Neural cell (in vitro differentiated cells): ENCODE measurements at regions not wholly inside any gene's neighbourhood (a gene's known extent, or its start where the extent isn't known, plus 50 kb on each side); places are given as distances from the start of the nearest gene placed in this dataset.

ENCODE experiments used
- H2AFZ ChIP-seq: fragments of 200-600, 300-800 bp; sonication (generic), shearing (Covaris generic); 2 replicates; pipeline ENCODE4 v1.6.0; 2014; ENCODE audit warnings: low read depth, mild to moderate bottlenecking, antibody characterized with exemption, low read length, moderate library complexity
- H3F3A ChIP-seq: fragments of 200-600 bp; shearing (Covaris generic); 2 replicates; pipeline ENCODE4 v1.6.1; 2016; ENCODE audit warnings: mild to moderate bottlenecking, moderate library complexity, mixed read lengths, antibody characterized with exemption, low read length; ENCODE audit not compliant: insufficient read depth, poor library complexity, severe bottlenecking
- H3K27ac ChIP-seq: fragments of 200-600, 300-800 bp; sonication (generic), shearing (Covaris generic); 2 replicates; pipeline ENCODE4 v1.5.1; 2014; ENCODE audit warnings: mild to moderate bottlenecking, low read length, moderate library complexity
- H3K27me3 ChIP-seq: fragments of 300-800, 200-600 bp; sonication (generic), shearing (Covaris generic); 2 replicates; pipeline ENCODE4 v1.6.0; 2014; ENCODE audit warnings: mild to moderate bottlenecking, low read depth, low read length, moderate library complexity; ENCODE audit not compliant: insufficient read depth
- H3K36me3 ChIP-seq: fragments of 300-800, 200-600 bp; sonication (generic), shearing (Covaris generic); 2 replicates; pipeline ENCODE4 v1.5.1; 2014; ENCODE audit warnings: mild to moderate bottlenecking, antibody characterized with exemption, low read length, moderate library complexity; ENCODE audit not compliant: insufficient read depth
- H3K4me2 ChIP-seq: fragments of 300-800, 200-600 bp; sonication (generic), shearing (Covaris generic); 2 replicates; pipeline ENCODE4 v1.6.0; 2014; ENCODE audit warnings: mild to moderate bottlenecking, low read length
- H3K4me3 ChIP-seq: fragments of 300-800, 200-600 bp; sonication (generic), shearing (Covaris generic); 2 replicates; pipeline ENCODE4 v1.5.1; 2014; ENCODE audit warnings: mild to moderate bottlenecking, low read length, moderate library complexity
- H3K79me2 ChIP-seq: fragments of 200-600 bp; shearing (Covaris generic); replicated peaks from 2 replicates; pipeline ENCODE4 v1.6.0; 2014; ENCODE audit warnings: mild to moderate bottlenecking, low read length, moderate library complexity; ENCODE audit not compliant: insufficient read depth
- H3K9ac ChIP-seq: fragments of 300-800, 200-600 bp; sonication (generic), shearing (Covaris generic); 2 replicates; pipeline ENCODE4 v1.6.1; 2016; ENCODE audit warnings: mild to moderate bottlenecking, low read length, mixed read lengths
- H3K9me2 ChIP-seq: fragments of 200-600 bp; shearing (Covaris generic); 2 replicates; pipeline ENCODE4 v1.6.1; 2016; ENCODE audit warnings: mild to moderate bottlenecking, low read length, mixed read lengths; ENCODE audit not compliant: insufficient read depth
- H3K9me3 ChIP-seq: fragments of 200-600, 300-800 bp; sonication (generic), shearing (Covaris generic); 2 replicates; pipeline ENCODE4 v1.6.1; 2016; ENCODE audit warnings: mild to moderate bottlenecking, mixed run types, low read length, moderate library complexity, mixed read lengths
- H4K20me1 ChIP-seq: fragments of 200-600 bp; shearing (Covaris generic); 2 replicates; pipeline ENCODE4 v1.6.1; 2016; ENCODE audit warnings: mild to moderate bottlenecking, mixed run types; ENCODE audit not compliant: insufficient read depth
- CTCF ChIP-seq: fragments of 450-650 bp; IDR thresholded peaks from 2 replicates; pipeline ENCODE4 v1.5.1; 2014; ENCODE audit warnings: antibody characterized with exemption, mild to moderate bottlenecking, moderate library complexity; ENCODE audit not compliant: poor library complexity, severe bottlenecking
- EZH2 ChIP-seq: fragments of 200-600, 300-800 bp; shearing (Covaris generic), sonication (generic); IDR thresholded peaks from 2 replicates; pipeline ENCODE4 v1.6.1; 2014; ENCODE audit warnings: antibody characterized with exemption, low read length, borderline replicate concordance, mild to moderate bottlenecking; ENCODE audit not compliant: insufficient read depth, poor library complexity, severe bottlenecking
- MXI1 ChIP-seq: fragments of 450-650 bp; conservative IDR thresholded peaks from 2 replicates; pipeline ENCODE4 v1.6.1; 2014; ENCODE audit warnings: antibody characterized with exemption, mild to moderate bottlenecking; ENCODE audit not compliant: poor library complexity, severe bottlenecking
- POLR2AphosphoS5 ChIP-seq: IDR thresholded peaks from 2 replicates; pipeline ENCODE4 v1.6.1; 2012
- RAD21 ChIP-seq: fragments of 450-650 bp; conservative IDR thresholded peaks from 2 replicates; pipeline ENCODE4 v1.6.1; 2014; ENCODE audit warnings: antibody characterized with exemption, mild to moderate bottlenecking, moderate library complexity
- REST ChIP-seq: IDR thresholded peaks from 2 replicates; pipeline ENCODE4 v1.6.1; 2012; ENCODE audit warnings: borderline replicate concordance
- SMC3 ChIP-seq: fragments of 450-650 bp; conservative IDR thresholded peaks from 2 replicates; pipeline ENCODE4 v1.6.1; 2014; ENCODE audit warnings: antibody characterized with exemption, mild to moderate bottlenecking, moderate library complexity; ENCODE audit not compliant: poor library complexity
- TAF1 ChIP-seq: IDR thresholded peaks from 2 replicates; pipeline ENCODE4 v1.6.1; 2012; ENCODE audit warnings: low read depth

- TF ChIP-seq CTCF (no peak), RAD21 (no peak), POLR2AphosphoS5 (no peak)
These were observed 942.6 kb upstream of the SLC10A2 start (continued) for GRCh38 chr13:104008541-104009435.

GRCh38 chr13:104008075-104008474 is 941.9 kb upstream of the SLC10A2 start:
- TF ChIP-seq POLR2AphosphoS5 (no peak), RAD21 (no peak), MXI1 (no peak), SMC3 (no peak)
- H3K4me2 ChIP-seq: no peak overlapping the region
- H3K79me2 ChIP-seq: no peaks in the 10 kb centered on the region
- no peaks in the 10 kb centered on the region for H4K20me1 ChIP-seq
- no peaks in the 10 kb centered on the region for H3K36me3 ChIP-seq
- no peak overlapping the region for H3K9ac ChIP-seq
- no peak overlapping the region for H3K4me3 ChIP-seq
- no peak overlapping the region for H2AFZ ChIP-seq
- H3K27ac ChIP-seq: no peak overlapping the region
- no peaks in the 10 kb centered on the region for H3K9me2 ChIP-seq
- no peaks in the 10 kb centered on the region for H3K9me3 ChIP-seq
- H3F3A ChIP-seq: no peaks in the 10 kb centered on the region
- H3K27me3 ChIP-seq: no peaks in the 10 kb centered on the region

GRCh38 chr13:104006625-104007075 is 940.4 kb upstream of the SLC10A2 start:
- no peak overlapping the region for H3K4me3 ChIP-seq

More at GRCh38 chr13:104006625-104007075, 940.4 kb upstream of the SLC10A2 start:
- H3K4me2 ChIP-seq: no peak overlapping the region
- H4K20me1 ChIP-seq: no peaks in the 10 kb centered on the region
- H3F3A ChIP-seq: no peaks in the 10 kb centered on the region
- no peaks in the 10 kb centered on the region for H3K9me2 ChIP-seq
- H3K27me3 ChIP-seq: no peaks in the 10 kb centered on the region
- no peak overlapping the region for H2AFZ ChIP-seq
- H3K79me2 ChIP-seq: no peaks in the 10 kb centered on the region
- no peaks in the 10 kb centered on the region for H3K36me3 ChIP-seq
- TF ChIP-seq CTCF (no peak), POLR2AphosphoS5 (no peak), REST (no peak), MXI1 (no peak), SMC3 (no peak), EZH2 (no peak), TAF1 (no peak)
- no peak overlapping the region for H3K9ac ChIP-seq
- H3K9me3 ChIP-seq: no peaks in the 10 kb centered on the region
- H3K27ac ChIP-seq: no peak overlapping the region
